Astrocyte (in vitro differentiated cells and primary cell): ENCODE measurements at regions not wholly inside any gene's neighbourhood (a gene's known extent, or its start where the extent isn't known, plus 50 kb on each side); places are given as distances from the start of the nearest gene placed in this dataset.

Experiments used
- DNase-seq: peaks from one replicate; pipeline ENCODE4 v3.0.0-alpha.2; 2010; ENCODE audit warnings: low read depth
- FAIRE-seq: peaks from 2 replicates; lab custom pipeline; 2011; peaks lifted over from hg19 to GRCh38; lab: Jason Lieb, UNC
- H2AFZ ChIP-seq: 2 replicates; pipeline ENCODE4 v1.6.0; 2012; ENCODE audit warnings: low read depth, low read length, inconsistent platforms
- H3K27ac ChIP-seq: 2 replicates; pipeline ENCODE4 v1.5.1; 2011; ENCODE audit warnings: low read depth, low read length, inconsistent platforms
- H3K27me3 ChIP-seq: 2 replicates; pipeline ENCODE4 v1.6.0; 2011; ENCODE audit warnings: low read length, inconsistent platforms; ENCODE audit not compliant: insufficient read depth
- H3K36me3 ChIP-seq: 2 replicates; pipeline ENCODE4 v1.5.1; 2011; ENCODE audit warnings: low read length, inconsistent platforms; ENCODE audit not compliant: insufficient read depth
- H3K4me1 ChIP-seq: 2 replicates; pipeline ENCODE4 v1.5.1; 2011; ENCODE audit warnings: low read length, inconsistent platforms; ENCODE audit not compliant: insufficient read depth
- H3K4me2 ChIP-seq: 2 replicates; pipeline ENCODE4 v1.6.0; 2012; ENCODE audit warnings: low read length, inconsistent platforms
- H3K4me3 ChIP-seq: 2 replicates; pipeline ENCODE4 v1.5.1; 2011; ENCODE audit warnings: low read depth, mild to moderate bottlenecking, low read length, inconsistent platforms; ENCODE audit not compliant: insufficient read depth
- H3K79me2 ChIP-seq: 2 replicates; pipeline ENCODE4 v1.6.0; 2012; ENCODE audit warnings: mild to moderate bottlenecking, low read length, inconsistent platforms; ENCODE audit not compliant: insufficient read depth
- H3K9ac ChIP-seq: 2 replicates; pipeline ENCODE4 v1.6.0; 2012; ENCODE audit warnings: mild to moderate bottlenecking, low read length, inconsistent platforms
- H3K9me3 ChIP-seq: 2 replicates; pipeline ENCODE4 v1.5.1; 2012; ENCODE audit warnings: low read depth, mild to moderate bottlenecking, low read length, inconsistent platforms; ENCODE audit not compliant: insufficient read depth
- H4K20me1 ChIP-seq: 2 replicates; pipeline ENCODE4 v1.6.0; 2012; ENCODE audit warnings: low read length, inconsistent platforms; ENCODE audit not compliant: insufficient read depth
- H3K27ac Mint-ChIP-seq: one replicate; pipeline ENCODE4 v1.8.0; 2021; ENCODE audit warnings: mild to moderate bottlenecking, mixed read lengths; ENCODE audit not compliant: unreplicated experiment
- H3K27me3 Mint-ChIP-seq: one replicate; pipeline ENCODE4 v1.8.0; 2021; ENCODE audit warnings: low read depth, mixed read lengths; ENCODE audit not compliant: unreplicated experiment
- H3K36me3 Mint-ChIP-seq: one replicate; pipeline ENCODE4 v1.8.0; 2021; ENCODE audit warnings: low read depth, mixed read lengths; ENCODE audit not compliant: unreplicated experiment
- H3K4me1 Mint-ChIP-seq: one replicate; pipeline ENCODE4 v1.8.0; 2021; ENCODE audit warnings: low read depth, mixed read lengths; ENCODE audit not compliant: unreplicated experiment
- H3K4me3 Mint-ChIP-seq: one replicate; pipeline ENCODE4 v1.8.0; 2021; ENCODE audit warnings: mild to moderate bottlenecking, moderate library complexity, mixed read lengths; ENCODE audit not compliant: unreplicated experiment
- H3K9me3 Mint-ChIP-seq: one replicate; pipeline ENCODE4 v1.8.0; 2021; ENCODE audit warnings: mild to moderate bottlenecking, mixed read lengths; ENCODE audit not compliant: unreplicated experiment
- EZH2 ChIP-seq: IDR thresholded peaks from 2 replicates; pipeline ENCODE4 v1.6.1; 2012; ENCODE audit warnings: mild to moderate bottlenecking, low read length, inconsistent platforms; ENCODE audit not compliant: insufficient read depth
- TF ChIP-seq, protein P1 (sequence below): IDR thresholded peaks from 2 replicates; pipeline ENCODE4 v1.5.1; 2011; ENCODE audit warnings: low read depth, mild to moderate bottlenecking, inconsistent platforms, low read length, moderate library complexity; ENCODE audit not compliant: insufficient read depth

DNA sequence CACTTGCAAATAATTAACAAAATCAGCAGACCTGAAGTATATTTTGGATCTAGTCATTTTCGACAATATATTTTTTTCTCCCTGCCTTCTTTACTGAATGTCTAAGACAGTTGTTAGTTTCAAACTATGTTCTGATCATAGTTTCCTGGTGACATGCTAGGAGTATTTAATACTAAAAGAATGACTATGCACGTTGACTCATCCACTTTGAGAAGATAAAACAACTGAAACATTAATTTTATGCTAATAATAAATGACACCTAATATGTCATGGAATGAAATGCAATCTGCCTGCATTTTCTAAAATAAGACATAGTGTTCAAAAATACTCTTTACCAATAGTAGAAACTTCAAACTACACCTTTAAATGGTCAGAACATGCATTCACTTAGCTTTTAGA, 2123.7 kb upstream of the C9orf72 start:
- FAIRE-seq = no peak
- H3K36me3 Mint-ChIP-seq = peaks cover 3% of the 10 kb centered on the region
- no peaks in the 10 kb centered on the region for H3K4me1 ChIP-seq
- no peak overlapping the region for H2AFZ ChIP-seq
- peak overlapping the region; percentile 16 for H3K4me2 ChIP-seq
- no peak overlapping the region for H3K4me3 Mint-ChIP-seq
- H3K27ac Mint-ChIP-seq = peak overlapping the region; percentile 88
- TF ChIP-seq EZH2 = no peak
- TF ChIP-seq, protein P1, sequence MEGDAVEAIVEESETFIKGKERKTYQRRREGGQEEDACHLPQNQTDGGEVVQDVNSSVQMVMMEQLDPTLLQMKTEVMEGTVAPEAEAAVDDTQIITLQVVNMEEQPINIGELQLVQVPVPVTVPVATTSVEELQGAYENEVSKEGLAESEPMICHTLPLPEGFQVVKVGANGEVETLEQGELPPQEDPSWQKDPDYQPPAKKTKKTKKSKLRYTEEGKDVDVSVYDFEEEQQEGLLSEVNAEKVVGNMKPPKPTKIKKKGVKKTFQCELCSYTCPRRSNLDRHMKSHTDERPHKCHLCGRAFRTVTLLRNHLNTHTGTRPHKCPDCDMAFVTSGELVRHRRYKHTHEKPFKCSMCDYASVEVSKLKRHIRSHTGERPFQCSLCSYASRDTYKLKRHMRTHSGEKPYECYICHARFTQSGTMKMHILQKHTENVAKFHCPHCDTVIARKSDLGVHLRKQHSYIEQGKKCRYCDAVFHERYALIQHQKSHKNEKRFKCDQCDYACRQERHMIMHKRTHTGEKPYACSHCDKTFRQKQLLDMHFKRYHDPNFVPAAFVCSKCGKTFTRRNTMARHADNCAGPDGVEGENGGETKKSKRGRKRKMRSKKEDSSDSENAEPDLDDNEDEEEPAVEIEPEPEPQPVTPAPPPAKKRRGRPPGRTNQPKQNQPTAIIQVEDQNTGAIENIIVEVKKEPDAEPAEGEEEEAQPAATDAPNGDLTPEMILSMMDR = no peak
- H4K20me1 ChIP-seq = no peaks in the 10 kb centered on the region
- no peak overlapping the region for H3K9ac ChIP-seq
- no peaks in the 10 kb centered on the region for H3K36me3 ChIP-seq
- peak overlapping the region; percentile 73 for H3K27ac ChIP-seq
- H3K4me3 ChIP-seq = no peak overlapping the region
- H3K9me3 ChIP-seq = no peaks in the 10 kb centered on the region
- DNase-seq = peak; percentile 41
- H3K9me3 Mint-ChIP-seq = peaks cover 6% of the 10 kb centered on the region
- H3K4me1 Mint-ChIP-seq = peaks cover 22% of the 10 kb centered on the region
- no peaks in the 10 kb centered on the region for H3K79me2 ChIP-seq
- H3K27me3 ChIP-seq = no peaks in the 10 kb centered on the region
- no peaks in the 10 kb centered on the region for H3K27me3 Mint-ChIP-seq

DNA sequence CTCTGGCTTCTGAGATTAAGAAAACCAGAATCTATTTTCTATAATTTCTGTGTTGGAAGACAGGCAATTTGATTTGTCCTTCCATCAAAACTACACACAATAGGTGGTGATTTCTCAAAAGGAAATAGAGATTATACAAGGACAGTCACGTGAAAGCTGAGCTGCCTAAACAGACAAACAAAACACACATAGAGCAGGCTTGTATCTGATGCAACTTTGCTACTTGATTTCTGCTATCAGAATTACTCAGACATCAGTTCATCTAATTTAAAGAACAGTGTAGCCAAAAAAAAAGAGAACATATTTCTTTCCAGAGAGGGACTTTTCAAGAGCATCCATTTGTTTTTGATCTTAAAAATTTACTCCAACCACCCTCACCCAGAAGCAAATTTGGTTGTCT, 2128.3 kb upstream of the C9orf72 start:
- Histone ChIP-seq H3K4me3 (no peak overlapping the region), H3K79me2 (no peaks in the 10 kb centered on the region), H2AFZ (no peak overlapping the region), H4K20me1 (no peaks in the 10 kb centered on the region), H3K9me3 (no peaks in the 10 kb centered on the region), H3K36me3 (no peaks in the 10 kb centered on the region), H3K4me1 (no peaks in the 10 kb centered on the region), H3K27ac (no peak overlapping the region), H3K4me2 (no peak overlapping the region), H3K27me3 (no peaks in the 10 kb centered on the region), H3K9ac (no peak overlapping the region)
- DNase-seq (no peak), FAIRE-seq (no peak)
- TF ChIP-seq, protein P1 = no peak
- TF ChIP-seq EZH2 = no peak
- no peaks in the 10 kb centered on the region for H3K36me3 Mint-ChIP-seq
- H3K27ac Mint-ChIP-seq = peak overlapping the region; percentile 77
- H3K27me3 Mint-ChIP-seq = no peaks in the 10 kb centered on the region
- no peaks in the 10 kb centered on the region for H3K9me3 Mint-ChIP-seq
- peaks cover 16% of the 10 kb centered on the region for H3K4me1 Mint-ChIP-seq
- no peak overlapping the region for H3K4me3 Mint-ChIP-seq

DNA sequence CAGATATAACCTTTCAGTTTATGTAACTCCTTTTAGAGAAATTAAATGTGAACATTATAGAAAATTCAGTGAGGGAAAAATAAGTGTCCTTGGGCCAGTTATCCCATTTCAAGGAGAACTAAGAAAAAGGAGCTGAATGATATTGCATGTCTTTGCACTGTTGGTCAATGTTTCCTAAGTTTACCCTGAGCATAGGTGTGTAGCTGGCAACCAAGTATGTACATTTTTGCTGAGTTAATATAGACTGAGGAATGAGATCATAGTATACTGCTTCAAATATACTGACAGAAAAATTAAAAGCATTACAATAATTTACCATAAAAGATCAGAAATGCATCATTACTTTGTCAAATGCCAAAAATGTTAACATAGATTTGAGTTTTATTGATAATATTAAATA, 2128.7 kb upstream of the C9orf72 start:
- no peaks in the 10 kb centered on the region for H3K9me3 Mint-ChIP-seq
- H4K20me1 ChIP-seq = no peaks in the 10 kb centered on the region
- H3K4me1 ChIP-seq = no peaks in the 10 kb centered on the region
- FAIRE-seq (no peak), DNase-seq (no peak)
- no peak overlapping the region for H2AFZ ChIP-seq
- no peak overlapping the region for H3K27ac ChIP-seq
- no peak overlapping the region for H3K9ac ChIP-seq
- TF ChIP-seq, protein P1 = no peak
- TF ChIP-seq EZH2 = no peak
- no peak overlapping the region for H3K4me3 ChIP-seq
- no peak overlapping the region for H3K4me3 Mint-ChIP-seq
- peaks cover 13% of the 10 kb centered on the region for H3K4me1 Mint-ChIP-seq
- no peaks in the 10 kb centered on the region for H3K9me3 ChIP-seq
- H3K27me3 ChIP-seq = no peaks in the 10 kb centered on the region
- no peaks in the 10 kb centered on the region for H3K36me3 Mint-ChIP-seq
- H3K79me2 ChIP-seq = no peaks in the 10 kb centered on the region
- H3K27me3 Mint-ChIP-seq = no peaks in the 10 kb centered on the region
- peak overlapping the region; percentile 77 for H3K27ac Mint-ChIP-seq
- H3K36me3 ChIP-seq = no peaks in the 10 kb centered on the region
- no peak overlapping the region for H3K4me2 ChIP-seq
